ENCODE measurements at regions not wholly inside any gene's neighbourhood (a gene's known extent, or its start where the extent isn't known, plus 50 kb on each side); places are given as distances from the start of the nearest gene placed in this dataset.

DNA sequence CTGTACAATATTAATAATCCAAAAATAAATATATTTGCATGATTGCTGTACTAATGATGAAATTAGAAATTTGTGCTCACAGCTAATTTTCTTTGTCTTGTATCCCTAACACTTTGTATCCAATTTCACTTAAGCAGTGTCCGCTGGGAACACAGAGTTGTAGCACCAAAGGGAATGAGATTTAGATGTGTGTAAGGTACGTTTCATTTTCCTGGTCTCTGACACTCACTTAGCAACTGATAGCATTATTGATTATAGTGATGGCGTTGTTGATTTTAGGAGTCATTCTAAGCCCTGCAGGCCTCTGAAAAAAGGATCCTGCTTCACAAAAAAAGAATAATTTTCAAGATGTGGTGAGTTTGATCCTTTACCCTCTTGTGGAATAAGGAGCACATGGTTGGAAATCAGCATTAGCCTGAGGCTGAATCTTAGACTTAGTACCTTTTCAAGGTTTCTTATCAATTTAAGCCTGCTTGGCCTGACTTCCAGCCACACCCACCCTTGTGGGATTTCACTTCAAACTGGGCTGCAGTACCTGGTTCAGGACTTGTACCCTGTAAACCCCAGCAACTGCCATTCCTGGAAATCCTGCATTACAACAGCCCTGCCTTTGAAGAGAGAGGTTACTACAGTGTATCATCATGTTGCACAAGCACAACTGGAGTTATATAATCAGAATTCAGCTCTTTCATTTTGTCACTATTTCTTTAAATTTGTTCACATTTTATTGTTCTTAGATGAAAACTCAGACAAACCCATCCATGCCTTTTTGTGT lies 116.2 kb downstream of the RND3 start:
- H3K9me3 Mint-ChIP-seq: peaks cover 0 to 9% (median 2%) of the 10 kb centered on the region in 7 donors

DNA sequence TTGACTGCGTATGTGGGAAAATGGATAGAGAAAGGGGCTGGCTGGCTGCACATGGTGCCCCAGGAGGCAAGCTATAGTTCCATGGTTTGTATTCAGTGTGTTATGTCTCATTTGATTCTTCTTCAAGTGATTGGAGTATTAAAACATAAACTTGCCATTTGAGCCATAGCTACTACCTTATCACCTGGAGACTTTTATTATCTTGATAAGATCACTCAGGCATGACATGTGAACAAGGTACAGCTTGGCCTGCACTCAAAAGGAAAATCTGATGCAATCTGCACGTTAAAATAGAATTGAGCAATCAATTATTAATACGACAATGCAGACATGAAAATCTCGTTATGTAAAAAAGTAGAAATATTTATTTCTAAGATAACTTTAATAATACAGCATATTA lies 116.9 kb downstream of the RND3 start:
- DNase-seq: no peak
- no peak overlapping the region for H3K4me3 Mint-ChIP-seq

More for the DNA sequence above, 116.2 kb downstream of the RND3 start:
- no peak overlapping the region for H3K4me3 Mint-ChIP-seq
- Histone ChIP-seq H3K4me3 (ENCODE audit: low read depth, low read length) (no peak overlapping the region), H3K27ac (ENCODE audit: insufficient read depth, low read length, poor library complexity, severe bottlenecking) (no peak overlapping the region), H3K9me3 (ENCODE audit: control insufficient read depth in 2 of 2, low read length in 2 of 2) (no peaks in the 10 kb centered on the region), H3K4me1 (ENCODE audit: control insufficient read depth, insufficient read depth, low read length, poor library complexity, severe bottlenecking) (no peaks in the 10 kb centered on the region), H3K36me3 (ENCODE audit: control insufficient read depth, insufficient read depth, low read length) (no peaks in the 10 kb centered on the region), H3K27me3 (ENCODE audit: control insufficient read depth, insufficient read depth, low read length) (no peaks in the 10 kb centered on the region)
- no peaks in the 10 kb centered on the region for H3K4me1 Mint-ChIP-seq
- no peak for DNase-seq
- H3K27ac Mint-ChIP-seq: no peak overlapping the region
- no peak for ATAC-seq (ENCODE audit: low read depth in 2 of 2)
- no peaks in the 10 kb centered on the region for H3K36me3 Mint-ChIP-seq
- no peaks in the 10 kb centered on the region for H3K27me3 Mint-ChIP-seq

DNA sequence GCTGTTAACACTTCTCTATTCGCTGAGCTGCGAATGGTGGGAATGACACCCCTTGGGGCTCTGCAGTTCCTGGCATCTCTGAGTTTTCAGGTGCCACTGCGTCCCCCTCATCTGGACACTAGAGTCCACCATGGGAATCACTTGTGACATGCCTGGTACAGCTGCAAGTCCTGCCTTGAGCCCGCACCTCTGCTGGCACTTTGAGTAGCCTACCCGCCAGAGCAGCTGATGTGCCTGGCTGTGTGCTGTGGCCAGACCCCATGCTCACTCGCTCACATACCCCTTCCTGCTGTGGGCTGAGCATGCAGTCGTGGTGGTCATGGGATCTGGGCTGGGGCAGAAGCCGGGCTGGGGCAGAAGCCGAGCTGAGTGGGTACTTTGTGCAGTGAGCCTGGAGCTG lies 117.6 kb downstream of the RND3 start:
- no peaks in the 10 kb centered on the region for H3K36me3 Mint-ChIP-seq
- H3K4me3 ChIP-seq (ENCODE audit: low read depth, low read length): no peak overlapping the region
- H3K4me3 Mint-ChIP-seq: no peak overlapping the region
- no peaks in the 10 kb centered on the region for H3K27me3 Mint-ChIP-seq
- ATAC-seq (ENCODE audit: low read depth in 2 of 2) (no peak), DNase-seq (no peak)
- H3K27ac Mint-ChIP-seq: no peak overlapping the region
- H3K9me3 Mint-ChIP-seq: peaks cover 0 to 9% (median 4%) of the 10 kb centered on the region in 7 donors
- no peaks in the 10 kb centered on the region for H3K9me3 ChIP-seq (ENCODE audit: control insufficient read depth in 2 of 2, low read length in 2 of 2)
- H3K27ac ChIP-seq (ENCODE audit: insufficient read depth, low read length, poor library complexity, severe bottlenecking): no peak overlapping the region
- H3K27me3 ChIP-seq (ENCODE audit: control insufficient read depth, insufficient read depth, low read length): no peaks in the 10 kb centered on the region
- H3K4me1 Mint-ChIP-seq: no peaks in the 10 kb centered on the region
- no peaks in the 10 kb centered on the region for H3K4me1 ChIP-seq (ENCODE audit: control insufficient read depth, insufficient read depth, low read length, poor library complexity, severe bottlenecking)
- no peaks in the 10 kb centered on the region for H3K36me3 ChIP-seq (ENCODE audit: control insufficient read depth, insufficient read depth, low read length)

More for the DNA sequence above, 116.9 kb downstream of the RND3 start:
- no peak for ATAC-seq (ENCODE audit: low read depth in 2 of 2)
- no peaks in the 10 kb centered on the region for H3K36me3 ChIP-seq (ENCODE audit: control insufficient read depth, insufficient read depth, low read length)
- no peaks in the 10 kb centered on the region for H3K4me1 Mint-ChIP-seq
- H3K27me3 ChIP-seq (ENCODE audit: control insufficient read depth, insufficient read depth, low read length): no peaks in the 10 kb centered on the region
- peaks cover 0 to 9% (median 4%) of the 10 kb centered on the region in 7 donors for H3K9me3 Mint-ChIP-seq
- H3K27ac ChIP-seq (ENCODE audit: insufficient read depth, low read length, poor library complexity, severe bottlenecking): no peak overlapping the region
- H3K27ac Mint-ChIP-seq: no peak overlapping the region
- H3K4me1 ChIP-seq (ENCODE audit: control insufficient read depth, insufficient read depth, low read length, poor library complexity, severe bottlenecking): no peaks in the 10 kb centered on the region
- H3K9me3 ChIP-seq (ENCODE audit: control insufficient read depth in 2 of 2, low read length in 2 of 2): no peaks in the 10 kb centered on the region
- no peaks in the 10 kb centered on the region for H3K27me3 Mint-ChIP-seq
- H3K36me3 Mint-ChIP-seq: no peaks in the 10 kb centered on the region
- H3K4me3 ChIP-seq (ENCODE audit: low read depth, low read length): no peak overlapping the region

DNA sequence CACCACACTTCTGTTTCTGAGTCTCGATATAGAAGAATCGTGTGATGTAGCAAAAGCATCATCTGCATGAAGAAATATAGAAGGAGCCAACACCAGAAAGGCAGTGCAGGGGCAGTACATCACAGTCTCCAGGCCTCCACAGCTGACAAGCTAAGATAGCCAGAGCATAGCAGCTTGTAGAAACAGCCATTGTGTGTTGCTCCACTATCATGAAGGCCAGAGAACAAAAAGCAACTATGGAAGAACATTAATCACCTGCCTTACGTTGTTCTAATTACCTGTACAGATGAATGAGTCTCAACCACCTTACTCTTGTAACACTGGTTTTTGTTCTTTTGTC lies 129.0 kb downstream of the RND3 start:
- Mint-ChIP-seq H3K27ac (no peak overlapping the region), H3K36me3 (no peaks in the 10 kb centered on the region), H3K9me3 (peaks cover 0 to 7% (median 2%) of the 10 kb centered on the region in 7 donors), H3K4me3 (no peak overlapping the region), H3K4me1 (no peaks in the 10 kb centered on the region), H3K27me3 (no peaks in the 10 kb centered on the region)
- no peaks in the 10 kb centered on the region for H3K27me3 ChIP-seq (ENCODE audit: control insufficient read depth, insufficient read depth, low read length)
- no peaks in the 10 kb centered on the region for H3K4me1 ChIP-seq (ENCODE audit: control insufficient read depth, insufficient read depth, low read length, poor library complexity, severe bottlenecking)
- no peaks in the 10 kb centered on the region for H3K9me3 ChIP-seq (ENCODE audit: control insufficient read depth in 2 of 2, low read length in 2 of 2)
- ATAC-seq (ENCODE audit: low read depth in 2 of 2) (no peak), DNase-seq (no peak)
- H3K27ac ChIP-seq (ENCODE audit: insufficient read depth, low read length, poor library complexity, severe bottlenecking): no peak overlapping the region
- H3K36me3 ChIP-seq (ENCODE audit: control insufficient read depth, insufficient read depth, low read length): no peaks in the 10 kb centered on the region
- no peak overlapping the region for H3K4me3 ChIP-seq (ENCODE audit: low read depth, low read length)

DNA sequence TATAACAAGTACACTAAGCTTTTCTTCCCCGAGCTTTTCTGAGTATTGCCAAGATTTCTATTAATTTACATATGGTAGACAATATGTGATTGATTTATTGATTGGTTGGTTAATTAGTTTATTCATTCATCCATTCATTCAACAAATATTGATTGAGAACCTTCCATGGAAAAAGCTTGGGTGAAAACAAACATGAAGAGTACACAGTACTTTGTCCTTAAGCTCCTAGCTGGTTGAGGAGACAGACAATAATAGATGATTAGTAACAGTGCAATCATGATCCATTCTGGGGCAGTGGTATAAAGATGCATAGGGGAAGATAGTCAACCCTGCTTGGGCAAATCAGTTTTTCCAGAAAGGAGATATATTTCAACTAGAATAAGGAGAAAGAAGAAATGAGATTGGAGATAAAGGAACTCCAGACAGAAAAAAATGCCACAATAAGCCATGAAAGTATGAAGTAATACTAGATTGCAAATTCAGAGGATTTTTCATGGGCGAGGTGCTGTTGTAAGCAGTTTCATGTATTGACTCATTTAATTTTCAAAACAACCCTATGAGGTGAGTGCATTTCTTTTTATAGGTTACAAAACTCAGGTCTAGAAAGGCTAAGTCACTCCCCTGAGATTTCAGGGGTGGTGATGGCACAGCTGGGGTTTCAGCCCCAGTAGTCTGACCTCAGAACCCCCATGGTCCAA lies 129.5 kb downstream of the RND3 start:
- Histone ChIP-seq H3K4me1 (ENCODE audit: control insufficient read depth, insufficient read depth, low read length, poor library complexity, severe bottlenecking) (no peaks in the 10 kb centered on the region), H3K27me3 (ENCODE audit: control insufficient read depth, insufficient read depth, low read length) (no peaks in the 10 kb centered on the region), H3K4me3 (ENCODE audit: low read depth, low read length) (no peak overlapping the region), H3K9me3 (ENCODE audit: control insufficient read depth in 2 of 2, low read length in 2 of 2) (no peaks in the 10 kb centered on the region), H3K36me3 (ENCODE audit: control insufficient read depth, insufficient read depth, low read length) (no peaks in the 10 kb centered on the region), H3K27ac (ENCODE audit: insufficient read depth, low read length, poor library complexity, severe bottlenecking) (no peak overlapping the region)
- Mint-ChIP-seq H3K4me3 (no peak overlapping the region), H3K36me3 (no peaks in the 10 kb centered on the region), H3K27me3 (no peaks in the 10 kb centered on the region), H3K9me3 (peaks cover 0 to 7% (median 2%) of the 10 kb centered on the region in 7 donors), H3K27ac (no peak overlapping the region), H3K4me1 (no peaks in the 10 kb centered on the region)
- ATAC-seq (ENCODE audit: low read depth in 2 of 2): no peak
- no peak for DNase-seq

DNA sequence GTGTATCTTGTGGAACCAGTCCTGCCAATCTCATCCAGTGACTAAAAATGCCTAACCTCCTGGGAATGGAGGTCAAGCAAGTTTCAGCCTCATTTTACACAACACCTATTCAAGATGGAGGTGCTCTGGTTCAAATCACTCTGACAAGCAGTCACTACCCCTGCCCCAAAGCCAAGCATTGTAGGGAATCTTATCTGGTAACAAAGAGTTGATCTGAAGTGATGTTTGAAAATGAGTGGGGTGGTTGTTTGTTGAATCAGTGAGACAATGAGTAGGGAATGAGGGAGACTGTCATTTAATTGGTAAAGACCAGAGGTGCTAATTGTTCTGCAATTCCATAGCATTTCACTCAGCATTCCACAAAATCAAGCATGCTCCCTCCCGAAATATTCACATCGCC lies 132.0 kb downstream of the RND3 start:
- H3K4me1 ChIP-seq (ENCODE audit: control insufficient read depth, insufficient read depth, low read length, poor library complexity, severe bottlenecking): no peaks in the 10 kb centered on the region
- H3K4me3 Mint-ChIP-seq: no peak overlapping the region
- H3K4me1 Mint-ChIP-seq: no peaks in the 10 kb centered on the region
- H3K27me3 Mint-ChIP-seq: no peaks in the 10 kb centered on the region
- no peaks in the 10 kb centered on the region for H3K9me3 ChIP-seq (ENCODE audit: control insufficient read depth in 2 of 2, low read length in 2 of 2)
- DNase-seq (no peak), ATAC-seq (ENCODE audit: low read depth in 2 of 2) (no peak)
- no peak overlapping the region for H3K27ac ChIP-seq (ENCODE audit: insufficient read depth, low read length, poor library complexity, severe bottlenecking)
- no peaks in the 10 kb centered on the region for H3K36me3 ChIP-seq (ENCODE audit: control insufficient read depth, insufficient read depth, low read length)
- H3K27ac Mint-ChIP-seq: no peak overlapping the region
- H3K4me3 ChIP-seq (ENCODE audit: low read depth, low read length): no peak overlapping the region
- H3K9me3 Mint-ChIP-seq: peaks cover 0 to 4% (median 0%) of the 10 kb centered on the region in 7 donors
- no peaks in the 10 kb centered on the region for H3K27me3 ChIP-seq (ENCODE audit: control insufficient read depth, insufficient read depth, low read length)
- no peaks in the 10 kb centered on the region for H3K36me3 Mint-ChIP-seq

DNA sequence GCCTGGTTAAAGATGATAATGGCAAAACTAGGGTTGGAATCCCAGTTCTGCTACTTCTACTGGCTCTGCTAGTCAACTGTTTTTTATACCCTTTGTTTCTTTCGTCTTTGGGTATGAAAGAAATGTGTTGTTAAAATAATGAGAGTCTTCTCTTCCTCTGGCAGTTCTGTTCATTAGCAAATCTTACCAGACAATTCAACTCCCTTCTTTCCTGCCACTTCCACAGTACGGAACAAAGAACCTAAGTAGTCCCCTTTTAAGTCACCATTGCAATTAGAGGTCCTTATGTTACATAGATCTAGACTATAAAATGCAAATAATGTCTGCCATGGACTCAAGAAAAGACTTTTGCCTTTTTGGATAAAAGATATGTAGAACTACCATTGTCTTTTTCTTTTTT lies 134.1 kb downstream of the RND3 start:
- Histone ChIP-seq H3K36me3 (ENCODE audit: control insufficient read depth, insufficient read depth, low read length) (no peaks in the 10 kb centered on the region), H3K9me3 (ENCODE audit: control insufficient read depth in 2 of 2, low read length in 2 of 2) (no peaks in the 10 kb centered on the region), H3K4me1 (ENCODE audit: control insufficient read depth, insufficient read depth, low read length, poor library complexity, severe bottlenecking) (no peaks in the 10 kb centered on the region), H3K4me3 (ENCODE audit: low read depth, low read length) (no peak overlapping the region), H3K27me3 (ENCODE audit: control insufficient read depth, insufficient read depth, low read length) (no peaks in the 10 kb centered on the region), H3K27ac (ENCODE audit: insufficient read depth, low read length, poor library complexity, severe bottlenecking) (no peak overlapping the region)
- Mint-ChIP-seq H3K27me3 (no peaks in the 10 kb centered on the region), H3K36me3 (no peaks in the 10 kb centered on the region), H3K27ac (no peak overlapping the region), H3K4me3 (no peak overlapping the region), H3K9me3 (peaks cover 0 to 9% (median 0%) of the 10 kb centered on the region in 7 donors), H3K4me1 (no peaks in the 10 kb centered on the region)
- DNase-seq (no peak), ATAC-seq (ENCODE audit: low read depth in 2 of 2) (no peak)

DNA sequence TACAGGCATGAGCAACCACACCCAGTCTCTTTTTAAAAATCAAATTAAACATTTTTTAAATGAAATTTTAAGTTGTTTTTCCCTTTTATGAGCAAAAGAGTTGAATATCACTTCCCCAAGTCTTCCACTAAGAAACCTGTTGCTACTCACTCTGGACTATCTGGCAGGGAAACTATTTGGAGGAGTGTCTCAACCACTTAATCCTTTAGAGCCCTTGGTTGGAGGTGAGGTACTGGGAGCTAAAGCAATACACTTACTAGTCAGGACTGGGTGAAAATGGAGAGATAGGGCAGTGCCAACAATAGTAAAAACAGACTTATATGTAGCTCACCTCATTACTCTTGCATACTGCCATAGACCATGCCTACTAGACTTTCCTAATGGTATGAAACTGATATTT lies 135.5 kb downstream of the RND3 start:
- H3K27me3 ChIP-seq (ENCODE audit: control insufficient read depth, insufficient read depth, low read length): no peaks in the 10 kb centered on the region
- Mint-ChIP-seq H3K27me3 (no peaks in the 10 kb centered on the region), H3K36me3 (no peaks in the 10 kb centered on the region), H3K4me1 (no peaks in the 10 kb centered on the region), H3K9me3 (peaks cover 0 to 9% (median 1%) of the 10 kb centered on the region in 7 donors), H3K4me3 (no peak overlapping the region), H3K27ac (no peak overlapping the region)
- no peak overlapping the region for H3K27ac ChIP-seq (ENCODE audit: insufficient read depth, low read length, poor library complexity, severe bottlenecking)
- no peaks in the 10 kb centered on the region for H3K36me3 ChIP-seq (ENCODE audit: control insufficient read depth, insufficient read depth, low read length)
- no peak overlapping the region for H3K4me3 ChIP-seq (ENCODE audit: low read depth, low read length)
- H3K4me1 ChIP-seq (ENCODE audit: control insufficient read depth, insufficient read depth, low read length, poor library complexity, severe bottlenecking): no peaks in the 10 kb centered on the region
- ATAC-seq (ENCODE audit: low read depth in 2 of 2) (no peak), DNase-seq (no peak)
- no peaks in the 10 kb centered on the region for H3K9me3 ChIP-seq (ENCODE audit: control insufficient read depth in 2 of 2, low read length in 2 of 2)
